IMR-90 (cell line): ENCODE measurements at regions not wholly inside any gene's neighbourhood (a gene's known extent, or its start where the extent isn't known, plus 50 kb on each side); places are given as distances from the start of the nearest gene placed in this dataset.

Experiments
- ATAC-seq: fragments of 200-7000 bp; cut with Tn5 transposase; 2 replicates; pipeline ENCODE4 v1.9.1; 2020; ENCODE audit warnings: low read depth, mild to moderate bottlenecking, moderate library complexity
- BruUV-seq: library from RNA; stranded (reverse); fragments of 400-500 nt; replicated peaks from 2 replicates; lab custom pipeline; 2021; lab: Mats Ljungman, UMichigan
- CTCF ChIA-PET: fragments of 300-600 bp; formaldehyde crosslinking; extraction: SDS; loops from one replicate; lab custom pipeline; 2021; ENCODE audit warnings: antibody characterized with exemption; lab: Yijun Ruan, JAX
- POLR2A ChIA-PET: fragments of 300-600 bp; sonication (Branson Sonifier 250); formaldehyde crosslinking; loops from one replicate; lab custom pipeline; 2022; ENCODE audit warnings: antibody characterized with exemption; ENCODE audit not compliant: unreplicated experiment; lab: Charles Lee
- DNase-seq: peaks from one replicate; pipeline ENCODE4 v3.0.0; 2013
- H2AFZ ChIP-seq: replicated peaks from 2 replicates; pipeline ENCODE3; 2013; ENCODE audit warnings: low read length, mild to moderate bottlenecking; ENCODE audit not compliant: poor library complexity
- H2AK5ac ChIP-seq: 2 replicates; pipeline ENCODE4 v1.6.1; 2013; ENCODE audit warnings: low read depth, low read length, inconsistent platforms
- H2AK9ac ChIP-seq: replicated peaks from 2 replicates; pipeline ENCODE3; 2013; ENCODE audit warnings: mild to moderate bottlenecking, low read depth, low read length, moderate library complexity; ENCODE audit not compliant: poor library complexity
- H2BK120ac ChIP-seq: 2 replicates; pipeline ENCODE4 v1.6.1; 2013; ENCODE audit warnings: low read depth, low read length, inconsistent platforms
- H2BK15ac ChIP-seq: 3 replicates; pipeline ENCODE4 v1.6.1; 2013; ENCODE audit warnings: low read depth, low read length, inconsistent platforms
- H2BK20ac ChIP-seq: 2 replicates; pipeline ENCODE4 v1.6.1; 2013; ENCODE audit warnings: low read depth, mild to moderate bottlenecking, inconsistent platforms, low read length, moderate library complexity
- H2BK5ac ChIP-seq: 2 replicates; pipeline ENCODE4 v1.6.1; 2013; ENCODE audit warnings: mild to moderate bottlenecking, low read depth, low read length, inconsistent platforms; ENCODE audit not compliant: poor library complexity, severe bottlenecking
- H3K14ac ChIP-seq: replicated peaks from 2 replicates; pipeline ENCODE4 v1.6.1; 2013; ENCODE audit warnings: low read depth, low read length, inconsistent platforms
- H3K18ac ChIP-seq: 2 replicates; pipeline ENCODE4 v1.6.1; 2013; ENCODE audit warnings: low read depth, low read length, control low read depth
- H3K23ac ChIP-seq: 2 replicates; pipeline ENCODE4 v1.6.1; 2013; ENCODE audit warnings: low read depth, low read length, inconsistent platforms
- H3K27ac ChIP-seq: 2 replicates; pipeline ENCODE4 v1.5.1; 2013; ENCODE audit warnings: mild to moderate bottlenecking, control low read depth, low read length; ENCODE audit not compliant: insufficient read depth
- H3K27me3 ChIP-seq: 2 replicates; pipeline ENCODE4 v1.6.1; 2013; ENCODE audit warnings: low read length; ENCODE audit not compliant: control insufficient read depth, insufficient read depth
- H3K36me3 ChIP-seq: 2 replicates; pipeline ENCODE4 v1.6.1; 2013; ENCODE audit warnings: low read length, mixed read lengths; ENCODE audit not compliant: control insufficient read depth, insufficient read depth
- H3K4ac ChIP-seq: 2 replicates; pipeline ENCODE4 v1.6.1; 2013; ENCODE audit warnings: low read depth, low read length, inconsistent platforms
- H3K4me1 ChIP-seq: 2 replicates; pipeline ENCODE4 v1.6.1; 2013; ENCODE audit warnings: low read length, mixed read lengths; ENCODE audit not compliant: control insufficient read depth, insufficient read depth
- H3K4me2 ChIP-seq: 2 replicates; pipeline ENCODE4 v1.6.1; 2013; ENCODE audit warnings: low read depth, mild to moderate bottlenecking, control low read depth, low read length, moderate library complexity
- H3K4me3 ChIP-seq: 2 replicates; pipeline ENCODE4 v1.5.1; 2013; ENCODE audit warnings: low read depth, mild to moderate bottlenecking, control low read depth, low read length, moderate library complexity; ENCODE audit not compliant: insufficient read depth
- H3K56ac ChIP-seq: 2 replicates; pipeline ENCODE4 v1.6.1; 2013; ENCODE audit warnings: low read length, inconsistent platforms; ENCODE audit not compliant: insufficient read depth; ENCODE audit errors: extremely low read depth
- H3K79me1 ChIP-seq, 2 experiments: 2 replicates each; pipeline ENCODE4 v1.6.1; 2013; ENCODE audit warnings: low read length in 2 of 2, inconsistent platforms in 1 of 2, low read depth in 1 of 2
- H3K9ac ChIP-seq: 2 replicates; pipeline ENCODE4 v1.6.1; 2013; ENCODE audit warnings: low read depth, low read length, control low read depth
- H3K9me1 ChIP-seq: 2 replicates; pipeline ENCODE4 v1.6.1; 2013; ENCODE audit warnings: low read length, inconsistent platforms; ENCODE audit not compliant: insufficient read depth
- H3K9me3 ChIP-seq: 2 replicates; pipeline ENCODE4 v1.6.1; 2013; ENCODE audit warnings: low read length; ENCODE audit not compliant: control insufficient read depth, insufficient read depth
- H4K20me1 ChIP-seq: 2 replicates; pipeline ENCODE4 v1.6.1; 2013; ENCODE audit warnings: low read length, inconsistent platforms; ENCODE audit not compliant: insufficient read depth
- H4K5ac ChIP-seq: 2 replicates; pipeline ENCODE4 v1.6.1; 2013; ENCODE audit warnings: mild to moderate bottlenecking, low read depth, low read length, control low read depth
- H4K8ac ChIP-seq, 2 experiments: 2 replicates each; pipeline ENCODE4 v1.6.1; 2013; ENCODE audit warnings: low read depth in 2 of 2, low read length in 2 of 2, control low read depth in 1 of 2, inconsistent platforms in 1 of 2
- H4K91ac ChIP-seq: 2 replicates; pipeline ENCODE4 v1.6.1; 2013; ENCODE audit warnings: low read depth, low read length, inconsistent platforms; ENCODE audit not compliant: insufficient read depth
- BHLHE40 ChIP-seq: fragments of 150-350 bp; IDR thresholded peaks from 2 replicates; pipeline ENCODE4 v1.6.1; 2016; ENCODE audit warnings: mild to moderate bottlenecking, low read depth, low read length
- CEBPB ChIP-seq: IDR thresholded peaks from 2 replicates; pipeline ENCODE4 v1.6.1; 2012; ENCODE audit warnings: low read depth, low read length, improper control_type of control experiment
- CHD1 ChIP-seq: IDR thresholded peaks from 2 replicates; pipeline ENCODE4 v1.6.1; 2012; ENCODE audit warnings: low read depth, low read length, improper control_type of control experiment
- CTCF ChIP-seq: conservative IDR thresholded peaks from 2 replicates; pipeline ENCODE4 v1.5.1; 2012; ENCODE audit warnings: mild to moderate bottlenecking, low read depth, low read length, improper control_type of control experiment
- ELK1 ChIP-seq: fragments of 150-350 bp; IDR thresholded peaks from 2 replicates; pipeline ENCODE4 v1.6.1; 2016; ENCODE audit warnings: low read depth, mild to moderate bottlenecking, low read length, moderate library complexity, borderline replicate concordance
- FOS ChIP-seq: fragments of 150-350 bp; IDR thresholded peaks from 2 replicates; pipeline ENCODE4 v1.6.1; 2016; ENCODE audit warnings: low read depth, low read length
- MAFK ChIP-seq: IDR thresholded peaks from 2 replicates; pipeline ENCODE4 v1.6.1; 2012; ENCODE audit warnings: low read depth, low read length, improper control_type of control experiment
- MAZ ChIP-seq: IDR thresholded peaks from 2 replicates; pipeline ENCODE4 v1.6.1; 2012; ENCODE audit warnings: low read depth, mild to moderate bottlenecking, low read length, improper control_type of control experiment, moderate library complexity, borderline replicate concordance
- MXI1 ChIP-seq: IDR thresholded peaks from 2 replicates; pipeline ENCODE4 v1.6.1; 2012; ENCODE audit warnings: low read depth, mild to moderate bottlenecking, low read length, moderate library complexity, borderline replicate concordance
- NFE2L2 ChIP-seq: fragments of 150-350 bp; IDR thresholded peaks from 2 replicates; pipeline ENCODE4 v1.6.1; 2016; ENCODE audit warnings: low read depth, mild to moderate bottlenecking, low read length
- POLR2A ChIP-seq: IDR thresholded peaks from 2 replicates; pipeline ENCODE4 v1.6.1; 2012; ENCODE audit warnings: mild to moderate bottlenecking, low read depth, low read length
- RAD21 ChIP-seq: IDR thresholded peaks from 2 replicates; pipeline ENCODE4 v1.6.1; 2012; ENCODE audit warnings: low read length, improper control_type of control experiment
- RCOR1 ChIP-seq: IDR thresholded peaks from 2 replicates; pipeline ENCODE4 v1.6.1; 2012; ENCODE audit warnings: mild to moderate bottlenecking, low read length, improper control_type of control experiment; ENCODE audit not compliant: insufficient replicate concordance
- RFX5 ChIP-seq: IDR thresholded peaks from 2 replicates; pipeline ENCODE4 v1.8.0; 2012; ENCODE audit warnings: low read depth, mild to moderate bottlenecking, low read length, moderate library complexity
- SMC3 ChIP-seq: fragments of 150-350 bp; IDR thresholded peaks from 2 replicates; pipeline ENCODE4 v1.6.1; 2016; ENCODE audit warnings: low read depth, mild to moderate bottlenecking, antibody characterized with exemption, low read length, moderate library complexity
- USF2 ChIP-seq: fragments of 150-350 bp; IDR thresholded peaks from 2 replicates; pipeline ENCODE4 v1.6.1; 2017; ENCODE audit warnings: mild to moderate bottlenecking, antibody characterized with exemption, low read length, low read depth
- WGBS, 2 experiments: methylation state at CpG; one replicate each; pipeline versions ENCODE4 v1.1.5 to v1.1.7; 2013; ENCODE audit warnings: missing lambda C conversion rate in 2 of 2; ENCODE audit not compliant: insufficient read length in 1 of 2; ENCODE audit errors: extremely low coverage in 2 of 2; 5-methylcytosine and 5-hydroxymethylcytosine counted together
- dilution Hi-C: fragments of 300-500 bp; cut with HindIII; formaldehyde crosslinking; loops from one replicate; pipeline ENCODE4 v1.14.3; 2018; ENCODE audit warnings: low sequenced_read_pairs; ENCODE audit not compliant: unreplicated experiment
- in situ Hi-C: fragments of 300-500 bp; cut with MboI; formaldehyde crosslinking; loops from 3 replicates; pipeline ENCODE4 v1.14.3; 2019; ENCODE audit warnings: low sequenced_read_pairs, inconsistent platforms, mixed read lengths
- intact Hi-C: fragments of 100-400 bp; cut with micrococcal nuclease; formaldehyde crosslinking; loops from 2 replicates; pipeline ENCODE4 v1.10.0; 2022

- Histone ChIP-seq H3K9ac (no peak overlapping the region), H4K5ac (no peak overlapping the region), H4K91ac (no peak overlapping the region), H3K36me3 (no peaks in the 10 kb centered on the region), H3K18ac (no peak overlapping the region), H4K20me1 (no peaks in the 10 kb centered on the region), H3K9me3 (peaks cover 7% of the 10 kb centered on the region; the same call in 1 of the 2 replicates), H2BK15ac (no peak overlapping the region), H2BK20ac (no peak overlapping the region), H3K27me3 (no peaks in the 10 kb centered on the region), H2AFZ (no peak overlapping the region), H3K4me1 (no peaks in the 10 kb centered on the region), H3K9me1 (no peaks in the 10 kb centered on the region), H2BK5ac (no peak overlapping the region), H3K23ac (no peak overlapping the region), H3K27ac (no peak overlapping the region), H3K4ac (no peak overlapping the region), H4K8ac (no peak overlapping the region), H3K14ac (no peak overlapping the region), H3K56ac (no peak overlapping the region), H2AK5ac (no peak overlapping the region), H2BK120ac (no peak overlapping the region), H2AK9ac (no peak overlapping the region), H3K4me3 (no peak overlapping the region), H3K4me2 (no peak overlapping the region), H3K79me1 (no peaks in the 10 kb centered on the region)
- no peak for ATAC-seq
- in situ Hi-C loops, result no loop called here
- BruUV-seq, result no TSS peak
- intact Hi-C loops, result no loop called here
- ChIA-PET POLR2A (no interaction called here), CTCF (interaction anchor here (0.6 to 1.3 kb wide), 3 partner anchors 13 to 145 kb away, joined by 4 to 5 read pairs (median 4); no protein-coding TSS in a partner anchor)
- WGBS, 2 experiments, result 50% methylated on average over 1 of the region's 5 CpGs; no CpG with 5 or more reads in 1 of the 2 experiments
- TF ChIP-seq CEBPB (no peak), MAFK (no peak), USF2 (no peak), MXI1 (no peak), BHLHE40 (no peak), MAZ (no peak), POLR2A (no peak), CHD1 (no peak), NFE2L2 (no peak), RCOR1 (no peak), RAD21 (no peak), RFX5 (no peak), ELK1 (no peak), FOS (no peak), CTCF (no peak), SMC3 (no peak)
- no peak for DNase-seq
- dilution Hi-C loops, result no loop called here
Measured at GRCh38 chr11:134995741-134996140, 583.7 kb upstream of the B3GAT1 start.
